H1 (cell line): ENCODE measurements at regions not wholly inside any gene's neighbourhood (a gene's known extent, or its start where the extent isn't known, plus 50 kb on each side); places are given as distances from the start of the nearest gene placed in this dataset.

Source experiments
- CTCF ChIA-PET: fragments of 300-600 bp; sonication (Branson Sonifier 250); formaldehyde crosslinking; loops from one replicate; lab custom pipeline; 2021; ENCODE audit not compliant: partially characterized antibody; lab: Charles Lee
- POLR2A ChIA-PET: fragments of 300-600 bp; sonication (Branson Sonifier 250); formaldehyde crosslinking; loops from one replicate; lab custom pipeline; 2021; ENCODE audit warnings: inconsistent platforms; ENCODE audit not compliant: partially characterized antibody; lab: Charles Lee
- DNase-seq, 2 experiments: peaks; one replicate each; pipeline versions ENCODE4 v3.0.0 to v3.0.0-alpha.2; 2010 to 2022; ENCODE audit warnings: low spot score in 2 of 2, low read depth in 1 of 2, mixed read lengths in 1 of 2
- FAIRE-seq: peaks from 2 replicates; lab custom pipeline; 2011; peaks lifted over from hg19 to GRCh38; lab: Jason Lieb, UNC
- H2AFZ ChIP-seq: 2 replicates; pipeline ENCODE4 v1.8.1; 2012; ENCODE audit warnings: low read length, inconsistent platforms
- H2AK5ac ChIP-seq: 2 replicates; pipeline ENCODE4 v1.6.1; 2013; ENCODE audit warnings: low read depth, low read length
- H2BK120ac ChIP-seq: replicated peaks from 2 replicates; pipeline ENCODE3; 2013; ENCODE audit warnings: low read depth, low read length, inconsistent platforms
- H2BK12ac ChIP-seq: 2 replicates; pipeline ENCODE4 v1.6.1; 2013; ENCODE audit warnings: low read depth, low read length
- H2BK15ac ChIP-seq: 2 replicates; pipeline ENCODE4 v1.6.1; 2013; ENCODE audit warnings: low read length
- H2BK20ac ChIP-seq: 2 replicates; pipeline ENCODE4 v1.6.1; 2013; ENCODE audit warnings: low read length
- H2BK5ac ChIP-seq: 2 replicates; pipeline ENCODE4 v1.6.1; 2013; ENCODE audit warnings: low read depth, low read length
- H3K14ac ChIP-seq: 2 replicates; pipeline ENCODE4 v1.6.1; 2013; ENCODE audit warnings: inconsistent platforms; ENCODE audit not compliant: insufficient read length
- H3K18ac ChIP-seq: 2 replicates; pipeline ENCODE4 v1.6.1; 2013; ENCODE audit warnings: low read length; ENCODE audit errors: extremely low read depth
- H3K23ac ChIP-seq: 2 replicates; pipeline ENCODE4 v1.6.1; 2013; ENCODE audit warnings: inconsistent platforms; ENCODE audit not compliant: insufficient read length
- H3K23me2 ChIP-seq: 2 replicates; pipeline ENCODE4 v1.6.1; 2013; ENCODE audit warnings: low read depth, low read length
- H3K27ac ChIP-seq: 2 replicates; pipeline ENCODE4 v1.6.1; 2011; ENCODE audit warnings: low read depth, low read length, inconsistent platforms
- H3K27me3 ChIP-seq, 4 experiments: replicated peaks in 1 of 4; 1 replicate in 1 of 4; 2 replicates in 3 of 4; pipeline versions ENCODE4 v1.6.1 to v1.8.1; 2011 to 2013; ENCODE audit warnings: low read length in 3 of 4, mild to moderate bottlenecking in 3 of 4, inconsistent platforms in 2 of 4, mixed read lengths in 2 of 4, moderate library complexity in 1 of 4; ENCODE audit not compliant: control insufficient read depth in 3 of 4, insufficient read depth in 3 of 4; ENCODE audit errors: extremely low read depth in 1 of 4
- H3K36me3 ChIP-seq, 4 experiments: 2 replicates each; pipeline versions ENCODE4 v1.6.1 to v1.8.1; 2011 to 2013; ENCODE audit warnings: mild to moderate bottlenecking in 4 of 4, low read length in 3 of 4, moderate library complexity in 2 of 4, control low read depth in 1 of 4, inconsistent platforms in 1 of 4; ENCODE audit not compliant: insufficient read depth in 4 of 4, control insufficient read depth in 2 of 4
- H3K4ac ChIP-seq: replicated peaks from 2 replicates; pipeline ENCODE3; 2013; ENCODE audit warnings: low read length, low read depth, mixed read lengths, inconsistent platforms; ENCODE audit not compliant: insufficient read length
- H3K4me1 ChIP-seq, 4 experiments: replicated peaks in 1 of 4; 1 replicate in 1 of 4; 2 replicates in 3 of 4; pipeline versions ENCODE4 v1.6.1 to v1.8.1; 2011 to 2013; ENCODE audit warnings: low read length in 3 of 4, inconsistent platforms in 2 of 4, mixed read lengths in 1 of 4; ENCODE audit not compliant: insufficient read depth in 4 of 4, control insufficient read depth in 3 of 4
- H3K4me2 ChIP-seq, 2 experiments: 2 replicates each; pipeline versions ENCODE4 v1.6.1 to v1.8.1; 2011 to 2013; ENCODE audit warnings: low read depth in 2 of 2, low read length in 2 of 2, control low read depth in 1 of 2, inconsistent platforms in 1 of 2, mild to moderate bottlenecking in 1 of 2; ENCODE audit not compliant: insufficient read depth in 1 of 2
- H3K4me3 ChIP-seq, 4 experiments: fragments of 200-600, 300-600 bp in 1 of 4; sonication (generic), shearing (Covaris generic), sonication (Bioruptor Twin) in 1 of 4; 2 replicates each; pipeline versions ENCODE4 v1.5.1 to v1.8.1; 2011 to 2016; ENCODE audit warnings: low read length in 4 of 4, low read depth in 3 of 4, control low read depth in 2 of 4, inconsistent platforms in 2 of 4, mild to moderate bottlenecking in 2 of 4, mixed read lengths in 1 of 4, moderate library complexity in 1 of 4; ENCODE audit not compliant: insufficient read depth in 2 of 4; ENCODE audit errors: extremely low read depth in 1 of 4
- H3K56ac ChIP-seq: replicated peaks from 2 replicates; pipeline ENCODE3; 2013; ENCODE audit warnings: low read depth, mild to moderate bottlenecking, mixed read lengths, low read length, inconsistent platforms; ENCODE audit not compliant: insufficient read length
- H3K79me1 ChIP-seq: 2 replicates; pipeline ENCODE4 v1.6.1; 2013; ENCODE audit warnings: low read depth, low read length, control low read depth
- H3K79me2 ChIP-seq, 2 experiments: 2 replicates each; pipeline versions ENCODE4 v1.6.1 to v1.8.1; 2012 to 2013; ENCODE audit warnings: low read length in 2 of 2, mild to moderate bottlenecking in 2 of 2, inconsistent platforms in 1 of 2; ENCODE audit not compliant: insufficient read depth in 2 of 2, control insufficient read depth in 1 of 2
- H3K9ac ChIP-seq, 4 experiments: replicated peaks in 1 of 4; 1 replicate in 1 of 4; 2 replicates in 3 of 4; pipeline versions ENCODE4 v1.6.1 to v1.8.1; 2011 to 2013; ENCODE audit warnings: low read depth in 3 of 4, low read length in 3 of 4, control low read depth in 2 of 4, mild to moderate bottlenecking in 2 of 4, moderate library complexity in 2 of 4, inconsistent platforms in 1 of 4; ENCODE audit errors: extremely low read depth in 1 of 4
- H3K9me3 ChIP-seq, 2 experiments: 2 replicates each; pipeline versions ENCODE4 v1.6.1 to v1.8.1; 2012 to 2013; ENCODE audit warnings: mild to moderate bottlenecking in 2 of 2, moderate library complexity in 2 of 2, control low read depth in 1 of 2, inconsistent platforms in 1 of 2, low read depth in 1 of 2, low read length in 1 of 2, mixed read lengths in 1 of 2; ENCODE audit not compliant: insufficient read depth in 2 of 2
- H4K20me1 ChIP-seq, 2 experiments: replicated peaks in 1 of 2; 2 replicates each; pipeline versions ENCODE3 to v1.8.1; 2011 to 2013; ENCODE audit warnings: inconsistent platforms in 2 of 2, low read length in 2 of 2, mild to moderate bottlenecking in 1 of 2; ENCODE audit not compliant: insufficient read depth in 2 of 2, control insufficient read depth in 1 of 2
- H4K5ac ChIP-seq: 2 replicates; pipeline ENCODE4 v1.6.1; 2013; ENCODE audit warnings: low read length, low read depth, mixed read lengths, inconsistent platforms; ENCODE audit not compliant: insufficient read length
- H4K8ac ChIP-seq: 2 replicates; pipeline ENCODE4 v1.8.0; 2013; ENCODE audit warnings: mild to moderate bottlenecking, moderate library complexity, low read length, inconsistent platforms; ENCODE audit not compliant: insufficient read depth; ENCODE audit errors: extremely low read depth
- H4K91ac ChIP-seq: replicated peaks from 2 replicates; pipeline ENCODE3; 2013; ENCODE audit warnings: low read length, mixed read lengths, inconsistent platforms; ENCODE audit not compliant: insufficient read length
- CBX5 ChIP-seq: fragments of 300-800, 300-1000 bp; sonication (generic); IDR thresholded peaks from 2 replicates; pipeline ENCODE4 v1.7.1; 2016; ENCODE audit warnings: antibody characterized with exemption, low read length, low read depth
- CHD2 ChIP-seq: IDR thresholded peaks from 2 replicates; pipeline ENCODE4 v1.6.1; 2012; ENCODE audit warnings: low read length, improper control_type of control experiment
- CREB1 ChIP-seq: IDR thresholded peaks from 2 replicates; pipeline ENCODE4 v1.6.1; 2012; ENCODE audit warnings: inconsistent platforms
- GABPA ChIP-seq: IDR thresholded peaks from 2 replicates; pipeline ENCODE4 v1.6.1; 2011; ENCODE audit warnings: mild to moderate bottlenecking, low read length, moderate library complexity, borderline replicate concordance; ENCODE audit not compliant: insufficient read depth
- MAX ChIP-seq: IDR thresholded peaks from 2 replicates; pipeline ENCODE4 v1.6.1; 2012; ENCODE audit warnings: inconsistent platforms
- SIN3A ChIP-seq, 2 experiments: IDR thresholded peaks in 1 of 2; conservative IDR thresholded peaks in 1 of 2; 2 replicates each; pipeline ENCODE4 v1.6.1; 2011 to 2012; ENCODE audit warnings: low read length in 2 of 2, improper control_type of control experiment in 1 of 2, low read depth in 1 of 2, mild to moderate bottlenecking in 1 of 2
- SIX5 ChIP-seq: IDR thresholded peaks from 2 replicates; pipeline ENCODE4 v1.6.1; 2011; ENCODE audit warnings: mild to moderate bottlenecking, low read depth, low read length
- SP4 ChIP-seq: IDR thresholded peaks from 2 replicates; pipeline ENCODE4 v1.6.1; 2012; ENCODE audit warnings: low read length, inconsistent platforms
- SRF ChIP-seq: IDR thresholded peaks from 2 replicates; pipeline ENCODE4 v1.6.1; 2011; ENCODE audit warnings: mild to moderate bottlenecking, low read depth, low read length, moderate library complexity
- TAF7 ChIP-seq: optimal IDR thresholded peaks from 2 replicates; pipeline ENCODE3; 2011; ENCODE audit warnings: low read depth, mild to moderate bottlenecking, inconsistent platforms, low read length, moderate library complexity, borderline replicate concordance
- WGBS, 2 experiments: shearing (Covaris generic) in 1 of 2; methylation state at CpG; one replicate each; pipeline versions ENCODE4 v1.1.6 to v1.1.7; 2013 to 2015; ENCODE audit warnings: low lambda C conversion rate in 2 of 2, mixed read lengths in 2 of 2, inconsistent platforms in 1 of 2, low coverage in 1 of 2, missing lambda C conversion rate in 1 of 2; ENCODE audit not compliant: insufficient replicate concordance in 2 of 2, insufficient coverage in 1 of 2, insufficient read length in 1 of 2; ENCODE audit errors: extremely low coverage in 1 of 2, missing lambda C conversion rate in 1 of 2; 5-methylcytosine and 5-hydroxymethylcytosine counted together

- no peaks in the 10 kb centered on the region for H3K9me3 ChIP-seq
- H3K27me3 ChIP-seq, result no peaks in the 10 kb centered on the region
- no peak overlapping the region for H3K18ac ChIP-seq
- H4K5ac ChIP-seq, result no peak overlapping the region
- H3K56ac ChIP-seq, result no peak overlapping the region
- H3K27ac ChIP-seq, result no peak overlapping the region
- ChIA-PET CTCF (no interaction called here), POLR2A (no interaction called here)
- no peak overlapping the region for H2BK5ac ChIP-seq
- no peak overlapping the region for H2BK15ac ChIP-seq
- H2AK5ac ChIP-seq, result no peak overlapping the region
- TF ChIP-seq TAF7 (no peak), SRF (no peak), MAX (no peak), GABPA (no peak), SP4 (no peak), CHD2 (no peak), SIN3A (conservative IDR thresholded peaks at IDR 0.05 in 1 of 2, IDR thresholded peaks at IDR 0.05 in 1 of 2; ENCODE audit: low read depth in 1 of 2, low read length in 2 of 2) (no peak), CBX5 (no peak), SIX5 (no peak), CREB1 (no peak)
- H4K20me1 ChIP-seq, result peaks cover 0 to 2% of the 10 kb centered on the region in 2 experiments
- H3K79me2 ChIP-seq, result no peaks in the 10 kb centered on the region
- H4K8ac ChIP-seq, result no peak overlapping the region
- no peaks in the 10 kb centered on the region for H3K36me3 ChIP-seq
- no peak overlapping the region for H3K23ac ChIP-seq
- no peak overlapping the region for H3K4me2 ChIP-seq
- no peak overlapping the region for H2BK12ac ChIP-seq
- 89% methylated on average over 3 of the region's 3 CpGs; no CpG with 5 or more reads in 1 of the 2 experiments for WGBS, 2 experiments
- no peaks in the 10 kb centered on the region for H3K79me1 ChIP-seq
- H3K9ac ChIP-seq, result no peak overlapping the region
- H3K4ac ChIP-seq, result no peak overlapping the region
- no peaks in the 10 kb centered on the region for H3K23me2 ChIP-seq
- H3K14ac ChIP-seq, result no peak overlapping the region
- H4K91ac ChIP-seq, result no peak overlapping the region
- no peak overlapping the region for H2BK120ac ChIP-seq
- H2BK20ac ChIP-seq, result no peak overlapping the region
- H3K4me3 ChIP-seq, result no peak overlapping the region
- H3K4me1 ChIP-seq, result no peaks in the 10 kb centered on the region
- H2AFZ ChIP-seq, result no peak overlapping the region
- no peak for FAIRE-seq
- DNase-seq, result no peak
Measured at GRCh38 chr6:102215425-102215824, 821.9 kb downstream of the GRIK2 start.
